ENCODE measurements at regions not wholly inside any gene's neighbourhood (a gene's known extent, or its start where the extent isn't known, plus 50 kb on each side); places are given as distances from the start of the nearest gene placed in this dataset.

GRCh38 chr4:101512416-101512815 lies 165.1 kb upstream of the PPP3CA start:
- Histone ChIP-seq H2AFZ (ENCODE audit: low read length, unreplicated experiment) (no peak overlapping the region), H3K27me3 (ENCODE audit: insufficient read depth, low read length) (no peaks in the 10 kb centered on the region), H3K36me3 (ENCODE audit: insufficient read depth, low read length) (no peaks in the 10 kb centered on the region), H3K4me1 (ENCODE audit: control insufficient read depth, insufficient read depth, low read length, unreplicated experiment) (no peaks in the 10 kb centered on the region), H3K79me2 (ENCODE audit: control insufficient read depth, insufficient read depth, low read length, unreplicated experiment) (no peaks in the 10 kb centered on the region), H3K27ac (ENCODE audit: low read depth, low read length) (no peak overlapping the region), H3K4me3 (ENCODE audit: low read depth, low read length) (no peak overlapping the region)

- no peak overlapping the region for H3K4me3 ChIP-seq (ENCODE audit: low read depth, low read length)
- no peak overlapping the region for H2AFZ ChIP-seq (ENCODE audit: low read length, unreplicated experiment)
- no peaks in the 10 kb centered on the region for H3K4me1 ChIP-seq (ENCODE audit: control insufficient read depth, insufficient read depth, low read length, unreplicated experiment)
- H3K79me2 ChIP-seq (ENCODE audit: control insufficient read depth, insufficient read depth, low read length, unreplicated experiment), result no peaks in the 10 kb centered on the region
- no peaks in the 10 kb centered on the region for H3K27me3 ChIP-seq (ENCODE audit: insufficient read depth, low read length)
- no peak overlapping the region for H3K27ac ChIP-seq (ENCODE audit: low read depth, low read length)
- H3K36me3 ChIP-seq (ENCODE audit: insufficient read depth, low read length), result no peaks in the 10 kb centered on the region
Measured at GRCh38 chr4:101501421-101501820, 154.1 kb upstream of the PPP3CA start.

- no peaks in the 10 kb centered on the region for H3K27me3 ChIP-seq (ENCODE audit: insufficient read depth, low read length)
- no peak overlapping the region for H3K27ac ChIP-seq (ENCODE audit: low read depth, low read length)
- no peaks in the 10 kb centered on the region for H3K36me3 ChIP-seq (ENCODE audit: insufficient read depth, low read length)
- H3K4me3 ChIP-seq (ENCODE audit: low read depth, low read length), result no peak overlapping the region
- no peaks in the 10 kb centered on the region for H3K4me1 ChIP-seq (ENCODE audit: control insufficient read depth, insufficient read depth, low read length, unreplicated experiment)
- no peak overlapping the region for H2AFZ ChIP-seq (ENCODE audit: low read length, unreplicated experiment)
- no peaks in the 10 kb centered on the region for H3K79me2 ChIP-seq (ENCODE audit: control insufficient read depth, insufficient read depth, low read length, unreplicated experiment)
Measured at GRCh38 chr4:101500742-101501141, 153.4 kb upstream of the PPP3CA start.

GRCh38 chr4:101475246-101475645 lies 127.9 kb upstream of the PPP3CA start:
- no peak overlapping the region for H2AFZ ChIP-seq (ENCODE audit: low read length, unreplicated experiment)
- no peak overlapping the region for H3K4me3 ChIP-seq (ENCODE audit: low read depth, low read length)
- H3K27ac ChIP-seq (ENCODE audit: low read depth, low read length), result no peak overlapping the region

GRCh38 chr4:101471201-101471600 lies 123.9 kb upstream of the PPP3CA start:
- Histone ChIP-seq H3K36me3 (ENCODE audit: insufficient read depth, low read length) (no peaks in the 10 kb centered on the region), H3K27ac (ENCODE audit: low read depth, low read length) (no peak overlapping the region), H3K79me2 (ENCODE audit: control insufficient read depth, insufficient read depth, low read length, unreplicated experiment) (no peaks in the 10 kb centered on the region), H3K27me3 (ENCODE audit: insufficient read depth, low read length) (no peaks in the 10 kb centered on the region), H2AFZ (ENCODE audit: low read length, unreplicated experiment) (no peak overlapping the region), H3K4me3 (ENCODE audit: low read depth, low read length) (no peak overlapping the region), H3K4me1 (ENCODE audit: control insufficient read depth, insufficient read depth, low read length, unreplicated experiment) (no peaks in the 10 kb centered on the region)

More at GRCh38 chr4:101475246-101475645, 127.9 kb upstream of the PPP3CA start:
- Histone ChIP-seq H3K79me2 (ENCODE audit: control insufficient read depth, insufficient read depth, low read length, unreplicated experiment) (no peaks in the 10 kb centered on the region), H3K36me3 (ENCODE audit: insufficient read depth, low read length) (no peaks in the 10 kb centered on the region), H3K27me3 (ENCODE audit: insufficient read depth, low read length) (no peaks in the 10 kb centered on the region), H3K4me1 (ENCODE audit: control insufficient read depth, insufficient read depth, low read length, unreplicated experiment) (no peaks in the 10 kb centered on the region)

- H2AFZ ChIP-seq (ENCODE audit: low read length, unreplicated experiment), result no peak overlapping the region
- H3K27ac ChIP-seq (ENCODE audit: low read depth, low read length), result no peak overlapping the region
- H3K36me3 ChIP-seq (ENCODE audit: insufficient read depth, low read length), result no peaks in the 10 kb centered on the region
- H3K79me2 ChIP-seq (ENCODE audit: control insufficient read depth, insufficient read depth, low read length, unreplicated experiment), result no peaks in the 10 kb centered on the region
- H3K4me1 ChIP-seq (ENCODE audit: control insufficient read depth, insufficient read depth, low read length, unreplicated experiment), result no peaks in the 10 kb centered on the region
- no peaks in the 10 kb centered on the region for H3K27me3 ChIP-seq (ENCODE audit: insufficient read depth, low read length)
- no peak overlapping the region for H3K4me3 ChIP-seq (ENCODE audit: low read depth, low read length)
Measured at GRCh38 chr4:101464596-101464995, 117.3 kb upstream of the PPP3CA start.

- H2AFZ ChIP-seq (ENCODE audit: low read length, unreplicated experiment), result no peak overlapping the region
- no peaks in the 10 kb centered on the region for H3K79me2 ChIP-seq (ENCODE audit: control insufficient read depth, insufficient read depth, low read length, unreplicated experiment)
- H3K27ac ChIP-seq (ENCODE audit: low read depth, low read length), result no peak overlapping the region
- H3K27me3 ChIP-seq (ENCODE audit: insufficient read depth, low read length), result no peaks in the 10 kb centered on the region
- H3K4me3 ChIP-seq (ENCODE audit: low read depth, low read length), result no peak overlapping the region
- H3K36me3 ChIP-seq (ENCODE audit: insufficient read depth, low read length), result no peaks in the 10 kb centered on the region
- no peaks in the 10 kb centered on the region for H3K4me1 ChIP-seq (ENCODE audit: control insufficient read depth, insufficient read depth, low read length, unreplicated experiment)
Measured at GRCh38 chr4:101458914-101459313, 111.6 kb upstream of the PPP3CA start.

- Histone ChIP-seq H3K27ac (ENCODE audit: low read depth, low read length) (no peak overlapping the region), H3K4me3 (ENCODE audit: low read depth, low read length) (no peak overlapping the region)
Measured at GRCh38 chr4:101458473-101458872, 111.1 kb upstream of the PPP3CA start.

GRCh38 chr4:101451086-101451485 lies 103.8 kb upstream of the PPP3CA start:
- H3K27me3 ChIP-seq (ENCODE audit: insufficient read depth, low read length), result no peaks in the 10 kb centered on the region
- H2AFZ ChIP-seq (ENCODE audit: low read length, unreplicated experiment), result no peak overlapping the region
- no peaks in the 10 kb centered on the region for H3K36me3 ChIP-seq (ENCODE audit: insufficient read depth, low read length)

More at GRCh38 chr4:101458473-101458872, 111.1 kb upstream of the PPP3CA start:
- Histone ChIP-seq H3K4me1 (ENCODE audit: control insufficient read depth, insufficient read depth, low read length, unreplicated experiment) (no peaks in the 10 kb centered on the region), H3K36me3 (ENCODE audit: insufficient read depth, low read length) (no peaks in the 10 kb centered on the region), H3K27me3 (ENCODE audit: insufficient read depth, low read length) (no peaks in the 10 kb centered on the region), H2AFZ (ENCODE audit: low read length, unreplicated experiment) (no peak overlapping the region), H3K79me2 (ENCODE audit: control insufficient read depth, insufficient read depth, low read length, unreplicated experiment) (no peaks in the 10 kb centered on the region)

GRCh38 chr4:101441446-101441845 lies 94.1 kb upstream of the PPP3CA start:
- Histone ChIP-seq H3K36me3 (ENCODE audit: insufficient read depth, low read length) (no peaks in the 10 kb centered on the region), H3K79me2 (ENCODE audit: control insufficient read depth, insufficient read depth, low read length, unreplicated experiment) (no peaks in the 10 kb centered on the region), H3K27ac (ENCODE audit: low read depth, low read length) (no peak overlapping the region)

More at GRCh38 chr4:101451086-101451485, 103.8 kb upstream of the PPP3CA start:
- no peak overlapping the region for H3K27ac ChIP-seq (ENCODE audit: low read depth, low read length)
- H3K4me3 ChIP-seq (ENCODE audit: low read depth, low read length), result no peak overlapping the region
- H3K4me1 ChIP-seq (ENCODE audit: control insufficient read depth, insufficient read depth, low read length, unreplicated experiment), result no peaks in the 10 kb centered on the region
- H3K79me2 ChIP-seq (ENCODE audit: control insufficient read depth, insufficient read depth, low read length, unreplicated experiment), result no peaks in the 10 kb centered on the region

GRCh38 chr4:101439926-101440325 lies 92.6 kb upstream of the PPP3CA start:
- no peaks in the 10 kb centered on the region for H3K27me3 ChIP-seq (ENCODE audit: insufficient read depth, low read length)
- H2AFZ ChIP-seq (ENCODE audit: low read length, unreplicated experiment), result no peak overlapping the region

More at GRCh38 chr4:101441446-101441845, 94.1 kb upstream of the PPP3CA start:
- Histone ChIP-seq H3K4me3 (ENCODE audit: low read depth, low read length) (no peak overlapping the region), H3K27me3 (ENCODE audit: insufficient read depth, low read length) (no peaks in the 10 kb centered on the region), H2AFZ (ENCODE audit: low read length, unreplicated experiment) (no peak overlapping the region), H3K4me1 (ENCODE audit: control insufficient read depth, insufficient read depth, low read length, unreplicated experiment) (no peaks in the 10 kb centered on the region)

More at GRCh38 chr4:101439926-101440325, 92.6 kb upstream of the PPP3CA start:
- Histone ChIP-seq H3K4me3 (ENCODE audit: low read depth, low read length) (no peak overlapping the region), H3K36me3 (ENCODE audit: insufficient read depth, low read length) (no peaks in the 10 kb centered on the region), H3K79me2 (ENCODE audit: control insufficient read depth, insufficient read depth, low read length, unreplicated experiment) (no peaks in the 10 kb centered on the region), H3K27ac (ENCODE audit: low read depth, low read length) (no peak overlapping the region), H3K4me1 (ENCODE audit: control insufficient read depth, insufficient read depth, low read length, unreplicated experiment) (no peaks in the 10 kb centered on the region)

All from ACC112 (cell line).